DND-41 (cell line): ENCODE measurements at regions not wholly inside any gene's neighbourhood (a gene's known extent, or its start where the extent isn't known, plus 50 kb on each side); places are given as distances from the start of the nearest gene placed in this dataset.

Source experiments
- ATAC-seq: fragments of 200-7000 bp; cut with Tn5 transposase; 3 replicates; pipeline ENCODE4 v1.9.1; 2021; ENCODE audit warnings: low read depth; ENCODE audit not compliant: insufficient read depth
- DNase-seq: peaks from one replicate; pipeline ENCODE4 v3.0.0-alpha.2; 2020
- H2AFZ ChIP-seq: 2 replicates; pipeline ENCODE4 v1.6.0; 2012; ENCODE audit warnings: low read depth, low read length
- H3K27ac ChIP-seq: 2 replicates; pipeline ENCODE4 v1.5.1; 2012; ENCODE audit warnings: low read length, inconsistent platforms
- H3K27me3 ChIP-seq: fragments of 200-600 bp; sonication (generic); 2 replicates; pipeline ENCODE4 v1.6.0; 2012; ENCODE audit warnings: low read length, mild to moderate bottlenecking, inconsistent platforms; ENCODE audit not compliant: insufficient read depth, poor library complexity
- H3K36me3 ChIP-seq: 2 replicates; pipeline ENCODE4 v1.5.1; 2012; ENCODE audit warnings: low read length, inconsistent platforms; ENCODE audit not compliant: insufficient read depth
- H3K4me1 ChIP-seq: 2 replicates; pipeline ENCODE4 v1.5.1; 2012; ENCODE audit warnings: mild to moderate bottlenecking, low read length; ENCODE audit not compliant: insufficient read depth
- H3K4me2 ChIP-seq: 2 replicates; pipeline ENCODE4 v1.6.0; 2012; ENCODE audit warnings: mild to moderate bottlenecking, moderate library complexity, low read length, inconsistent platforms; ENCODE audit not compliant: insufficient read depth
- H3K4me3 ChIP-seq, 2 experiments: fragments of 200-600 bp in 1 of 2; shearing (Covaris generic) in 1 of 2; 2 replicates each; pipeline ENCODE4 v1.5.1; 2012 to 2016; ENCODE audit warnings: inconsistent platforms in 2 of 2, low read length in 2 of 2, mild to moderate bottlenecking in 2 of 2, low read depth in 1 of 2, moderate library complexity in 1 of 2
- H3K79me2 ChIP-seq: 2 replicates; pipeline ENCODE4 v1.6.0; 2012; ENCODE audit warnings: low read length, inconsistent platforms; ENCODE audit not compliant: insufficient read depth
- H3K9ac ChIP-seq: 2 replicates; pipeline ENCODE4 v1.6.0; 2012; ENCODE audit warnings: low read depth, mild to moderate bottlenecking, inconsistent platforms, low read length, moderate library complexity
- H3K9me3 ChIP-seq: 2 replicates; pipeline ENCODE4 v1.5.1; 2012; ENCODE audit warnings: low read length, moderate library complexity, mild to moderate bottlenecking, inconsistent platforms; ENCODE audit not compliant: insufficient read depth, severe bottlenecking
- H4K20me1 ChIP-seq: 2 replicates; pipeline ENCODE4 v1.6.0; 2012; ENCODE audit warnings: low read length; ENCODE audit not compliant: insufficient read depth
- EZH2 ChIP-seq: IDR thresholded peaks from 3 replicates; pipeline ENCODE4 v1.6.1; 2012; ENCODE audit warnings: borderline replicate concordance, low read depth, mild to moderate bottlenecking, moderate library complexity, low read length, inconsistent platforms; ENCODE audit not compliant: severe bottlenecking
- TF ChIP-seq, protein P1 (sequence below): IDR thresholded peaks from 2 replicates; pipeline ENCODE4 v1.5.1; 2012; ENCODE audit warnings: borderline replicate concordance, low read length, moderate library complexity, mild to moderate bottlenecking; ENCODE audit not compliant: poor library complexity, severe bottlenecking; ENCODE audit errors: extremely low read depth

DNA sequence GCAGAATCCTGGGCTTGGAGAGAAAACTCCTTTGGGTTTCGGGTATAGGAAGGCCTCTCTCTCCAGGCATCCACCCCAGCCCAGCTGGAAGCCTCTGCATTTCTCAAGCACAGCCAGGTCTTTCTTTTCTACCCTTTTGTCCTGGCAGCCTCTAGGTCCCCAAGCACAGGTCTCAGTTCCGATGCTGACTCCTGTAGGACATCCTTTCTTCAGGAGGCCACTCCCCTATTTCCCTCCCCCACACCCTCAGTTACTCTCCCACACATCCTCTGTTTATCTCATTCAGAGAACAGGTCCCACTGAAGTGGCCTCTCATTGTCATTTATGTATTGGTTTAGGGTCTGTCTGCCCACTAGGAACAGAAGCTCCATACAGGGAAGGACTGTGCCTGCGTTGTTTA lies 352.6 kb downstream of the VRK1 start:
- Histone ChIP-seq H3K9ac (no peak overlapping the region), H3K27ac (no peak overlapping the region), H4K20me1 (no peaks in the 10 kb centered on the region), H3K4me1 (no peaks in the 10 kb centered on the region), H2AFZ (no peak overlapping the region), H3K4me2 (no peak overlapping the region), H3K9me3 (no peaks in the 10 kb centered on the region), H3K36me3 (no peaks in the 10 kb centered on the region), H3K79me2 (no peaks in the 10 kb centered on the region), H3K27me3 (no peaks in the 10 kb centered on the region), H3K4me3 (no peak overlapping the region)
- no peak for DNase-seq
- ATAC-seq, result no peak
- TF ChIP-seq, protein P1, sequence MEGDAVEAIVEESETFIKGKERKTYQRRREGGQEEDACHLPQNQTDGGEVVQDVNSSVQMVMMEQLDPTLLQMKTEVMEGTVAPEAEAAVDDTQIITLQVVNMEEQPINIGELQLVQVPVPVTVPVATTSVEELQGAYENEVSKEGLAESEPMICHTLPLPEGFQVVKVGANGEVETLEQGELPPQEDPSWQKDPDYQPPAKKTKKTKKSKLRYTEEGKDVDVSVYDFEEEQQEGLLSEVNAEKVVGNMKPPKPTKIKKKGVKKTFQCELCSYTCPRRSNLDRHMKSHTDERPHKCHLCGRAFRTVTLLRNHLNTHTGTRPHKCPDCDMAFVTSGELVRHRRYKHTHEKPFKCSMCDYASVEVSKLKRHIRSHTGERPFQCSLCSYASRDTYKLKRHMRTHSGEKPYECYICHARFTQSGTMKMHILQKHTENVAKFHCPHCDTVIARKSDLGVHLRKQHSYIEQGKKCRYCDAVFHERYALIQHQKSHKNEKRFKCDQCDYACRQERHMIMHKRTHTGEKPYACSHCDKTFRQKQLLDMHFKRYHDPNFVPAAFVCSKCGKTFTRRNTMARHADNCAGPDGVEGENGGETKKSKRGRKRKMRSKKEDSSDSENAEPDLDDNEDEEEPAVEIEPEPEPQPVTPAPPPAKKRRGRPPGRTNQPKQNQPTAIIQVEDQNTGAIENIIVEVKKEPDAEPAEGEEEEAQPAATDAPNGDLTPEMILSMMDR, result no peak
- no peak for TF ChIP-seq EZH2

DNA sequence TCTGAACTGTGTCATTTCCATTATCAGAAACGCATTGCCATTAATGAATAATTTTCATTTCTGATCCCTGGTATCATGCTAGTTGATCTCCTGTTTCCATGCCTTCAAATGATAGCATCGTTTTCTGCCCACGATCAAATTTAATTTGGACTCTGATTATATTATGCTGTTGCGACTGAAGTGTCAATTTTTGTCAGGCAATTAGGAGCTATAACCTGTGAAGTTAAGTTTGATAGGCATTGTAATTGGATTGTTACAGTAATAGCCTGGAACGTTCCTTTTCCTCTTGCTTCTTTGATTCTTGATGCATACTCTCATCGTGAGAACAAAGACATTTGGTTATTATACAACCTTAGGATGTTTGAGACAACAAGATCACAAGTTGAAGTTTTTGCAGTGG lies 356.3 kb downstream of the VRK1 start:
- Histone ChIP-seq H4K20me1 (no peaks in the 10 kb centered on the region), H3K9me3 (peaks cover under 1% of the 10 kb centered on the region), H3K79me2 (no peaks in the 10 kb centered on the region), H3K4me2 (no peak overlapping the region), H3K27ac (no peak overlapping the region), H3K4me1 (no peaks in the 10 kb centered on the region), H3K36me3 (no peaks in the 10 kb centered on the region), H2AFZ (no peak overlapping the region), H3K4me3 (no peak overlapping the region), H3K9ac (no peak overlapping the region), H3K27me3 (no peaks in the 10 kb centered on the region)
- ATAC-seq, result no peak
- TF ChIP-seq EZH2, result no peak
- TF ChIP-seq, protein P1, result no peak
- no peak for DNase-seq

DNA sequence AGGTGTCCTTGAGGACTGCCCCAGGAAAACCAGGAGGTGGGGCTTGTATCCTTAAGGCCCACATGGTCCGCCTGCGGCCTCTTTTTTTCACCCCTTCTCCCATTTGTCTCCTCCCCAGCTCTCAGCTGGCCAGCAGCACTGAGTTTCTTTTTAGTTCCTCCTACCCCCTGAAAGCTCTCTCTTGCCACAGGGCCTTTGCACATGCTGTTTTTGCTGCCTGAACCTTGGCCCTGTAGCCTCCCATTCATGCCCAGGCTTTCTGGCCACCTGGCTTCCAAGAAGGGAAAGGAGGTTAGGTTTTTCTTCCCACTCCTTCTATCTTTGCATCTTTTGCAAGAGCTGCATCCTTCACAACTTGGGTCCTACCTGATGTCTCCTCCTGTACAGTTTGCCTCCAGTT lies 358.1 kb downstream of the VRK1 start:
- peaks cover 17% of the 10 kb centered on the region for H3K9me3 ChIP-seq
- H3K9ac ChIP-seq, result no peak overlapping the region
- H3K4me2 ChIP-seq, result no peak overlapping the region
- ATAC-seq (no peak), DNase-seq (no peak)
- H3K27ac ChIP-seq, result no peak overlapping the region
- no peaks in the 10 kb centered on the region for H3K36me3 ChIP-seq
- TF ChIP-seq, protein P1, result no peak
- TF ChIP-seq EZH2, result no peak
- H3K4me3 ChIP-seq, result no peak overlapping the region
- no peaks in the 10 kb centered on the region for H3K79me2 ChIP-seq
- H3K4me1 ChIP-seq, result no peaks in the 10 kb centered on the region
- no peaks in the 10 kb centered on the region for H3K27me3 ChIP-seq
- H4K20me1 ChIP-seq, result no peaks in the 10 kb centered on the region
- H2AFZ ChIP-seq, result no peak overlapping the region

DNA sequence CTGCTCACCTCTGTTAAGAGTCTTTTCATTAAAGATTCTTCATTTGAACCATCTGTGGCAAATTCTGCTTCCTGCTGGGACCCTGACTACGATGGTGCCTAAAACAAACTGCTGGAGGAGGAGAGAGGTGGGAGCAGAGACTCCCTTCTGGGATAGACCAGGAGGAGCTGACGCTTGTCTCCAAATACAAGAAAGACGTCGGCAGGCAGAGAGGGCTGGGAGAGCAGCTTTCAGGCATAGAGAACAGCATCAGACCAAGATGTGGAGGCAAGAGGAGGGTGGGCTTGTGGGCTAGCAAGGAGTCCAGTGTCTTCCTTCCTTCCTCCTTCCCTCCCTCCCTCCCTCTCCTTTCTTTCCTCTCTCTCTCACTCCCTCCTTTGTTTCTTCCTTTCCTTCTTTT lies 358.6 kb downstream of the VRK1 start:
- H3K4me2 ChIP-seq, result no peak overlapping the region
- H3K36me3 ChIP-seq, result no peaks in the 10 kb centered on the region
- no peak for DNase-seq
- no peak for ATAC-seq
- no peaks in the 10 kb centered on the region for H3K79me2 ChIP-seq
- H3K27me3 ChIP-seq, result no peaks in the 10 kb centered on the region
- no peaks in the 10 kb centered on the region for H3K4me1 ChIP-seq
- H4K20me1 ChIP-seq, result no peaks in the 10 kb centered on the region
- no peak overlapping the region for H2AFZ ChIP-seq
- no peak for TF ChIP-seq EZH2
- TF ChIP-seq, protein P1, result no peak
- H3K27ac ChIP-seq, result no peak overlapping the region
- H3K9ac ChIP-seq, result no peak overlapping the region
- peaks cover 17% of the 10 kb centered on the region for H3K9me3 ChIP-seq
- H3K4me3 ChIP-seq, result no peak overlapping the region
